ENCODE measurements at regions not wholly inside any gene's neighbourhood (a gene's known extent, or its start where the extent isn't known, plus 50 kb on each side); places are given as distances from the start of the nearest gene placed in this dataset.

- H2BK12ac ChIP-seq (ENCODE audit: low read length) = no peak overlapping the region
- DNase-seq = no peak
- H3K4me1 ChIP-seq (ENCODE audit: control insufficient read depth in 1 of 2, insufficient read depth in 2 of 2, low read length in 2 of 2) = no peaks in the 10 kb centered on the region
- H2AFZ ChIP-seq (ENCODE audit: insufficient read depth, low read length, poor library complexity) = no peak overlapping the region
- H3K4me2 ChIP-seq (ENCODE audit: low read length) = no peak overlapping the region
- no peak overlapping the region for H3K9ac ChIP-seq (ENCODE audit: low read length)
- no peak overlapping the region for H3K4me3 ChIP-seq (ENCODE audit: low read depth, low read length)
- H4K91ac ChIP-seq (ENCODE audit: low read depth, low read length) = no peak overlapping the region
- H3K14ac ChIP-seq (ENCODE audit: low read length) = no peak overlapping the region
- peaks cover 4% of the 10 kb centered on the region for H3K9me3 ChIP-seq (ENCODE audit: insufficient read depth, low read depth, low read length)
- no peak overlapping the region for H3K27ac ChIP-seq (ENCODE audit: low read depth, low read length)
- no peak overlapping the region for H4K12ac ChIP-seq (ENCODE audit: low read depth, low read length)
- WGBS (ENCODE audit: extremely low coverage, insufficient coverage, insufficient read length) = no CpG with 5 or more reads among the region's 2 CpGs
- H3K79me2 ChIP-seq (ENCODE audit: control insufficient read depth, insufficient read depth, low read length, poor library complexity) = no peaks in the 10 kb centered on the region
- no peak overlapping the region for H3K23ac ChIP-seq (ENCODE audit: low read length)
- no peak overlapping the region for H3K18ac ChIP-seq (ENCODE audit: low read length)
- no peak overlapping the region for H2BK5ac ChIP-seq (ENCODE audit: low read depth, low read length, poor library complexity)
- no peaks in the 10 kb centered on the region for H3K27me3 ChIP-seq (ENCODE audit: insufficient read depth, low read length)
- no peak overlapping the region for H2BK120ac ChIP-seq (ENCODE audit: insufficient read depth, low read length, poor library complexity)
- no peak overlapping the region for H4K8ac ChIP-seq (ENCODE audit: low read depth, low read length)
- H3K36me3 ChIP-seq (ENCODE audit: control insufficient read depth in 1 of 2, insufficient read depth in 2 of 2, low read length in 2 of 2) = no peaks in the 10 kb centered on the region
- H2AK5ac ChIP-seq (ENCODE audit: low read length) = no peak overlapping the region
- no peak overlapping the region for H3K4ac ChIP-seq (ENCODE audit: low read depth, low read length)
- no peaks in the 10 kb centered on the region for H3K79me1 ChIP-seq (ENCODE audit: low read length)
These were observed 142.9 kb upstream of the SH3BP4 start for GRCh38 chr2:234808907-234809306.

GRCh38 chr2:234806818-234807217 lies 145.0 kb upstream of the SH3BP4 start:
- Histone ChIP-seq H3K9ac (ENCODE audit: low read length) (no peak overlapping the region), H3K79me1 (ENCODE audit: low read length) (no peaks in the 10 kb centered on the region), H3K4me2 (ENCODE audit: low read length) (no peak overlapping the region), H3K27me3 (ENCODE audit: insufficient read depth, low read length) (no peaks in the 10 kb centered on the region), H4K91ac (ENCODE audit: low read depth, low read length) (no peak overlapping the region), H2BK120ac (ENCODE audit: insufficient read depth, low read length, poor library complexity) (no peak overlapping the region), H2BK5ac (ENCODE audit: low read depth, low read length, poor library complexity) (no peak overlapping the region), H3K14ac (ENCODE audit: low read length) (no peak overlapping the region), H3K27ac (ENCODE audit: low read depth, low read length) (no peak overlapping the region), H3K4me1 (ENCODE audit: control insufficient read depth in 1 of 2, insufficient read depth in 2 of 2, low read length in 2 of 2) (peaks cover 0 to 2% of the 10 kb centered on the region in 2 experiments), H2BK12ac (ENCODE audit: low read length) (no peak overlapping the region), H3K36me3 (ENCODE audit: control insufficient read depth in 1 of 2, insufficient read depth in 2 of 2, low read length in 2 of 2) (no peaks in the 10 kb centered on the region), H3K4ac (ENCODE audit: low read depth, low read length) (no peak overlapping the region), H3K23ac (ENCODE audit: low read length) (no peak overlapping the region), H3K18ac (ENCODE audit: low read length) (no peak overlapping the region), H3K9me3 (ENCODE audit: insufficient read depth, low read depth, low read length) (peaks cover 4% of the 10 kb centered on the region), H3K4me3 (ENCODE audit: low read depth, low read length) (no peak overlapping the region), H3K79me2 (ENCODE audit: control insufficient read depth, insufficient read depth, low read length, poor library complexity) (no peaks in the 10 kb centered on the region), H4K12ac (ENCODE audit: low read depth, low read length) (no peak overlapping the region), H2AK5ac (ENCODE audit: low read length) (no peak overlapping the region), H2AFZ (ENCODE audit: insufficient read depth, low read length, poor library complexity) (no peak overlapping the region), H4K8ac (ENCODE audit: low read depth, low read length) (no peak overlapping the region)
- WGBS (ENCODE audit: extremely low coverage, insufficient coverage, insufficient read length) = no CpG with 5 or more reads among the region's 1 CpG
- no peak for DNase-seq

GRCh38 chr2:234805836-234806235 lies 146.0 kb upstream of the SH3BP4 start:
- Histone ChIP-seq H3K4me2 (ENCODE audit: low read length) (no peak overlapping the region), H3K36me3 (ENCODE audit: control insufficient read depth in 1 of 2, insufficient read depth in 2 of 2, low read length in 2 of 2) (no peaks in the 10 kb centered on the region), H2BK12ac (ENCODE audit: low read length) (no peak overlapping the region), H3K14ac (ENCODE audit: low read length) (no peak overlapping the region), H4K8ac (ENCODE audit: low read depth, low read length) (no peak overlapping the region), H3K23ac (ENCODE audit: low read length) (no peak overlapping the region), H2AK5ac (ENCODE audit: low read length) (no peak overlapping the region), H3K18ac (ENCODE audit: low read length) (no peak overlapping the region), H3K79me1 (ENCODE audit: low read length) (no peaks in the 10 kb centered on the region), H3K4ac (ENCODE audit: low read depth, low read length) (no peak overlapping the region), H3K9me3 (ENCODE audit: insufficient read depth, low read depth, low read length) (peaks cover 6% of the 10 kb centered on the region), H3K4me3 (ENCODE audit: low read depth, low read length) (no peak overlapping the region), H2BK5ac (ENCODE audit: low read depth, low read length, poor library complexity) (no peak overlapping the region), H3K4me1 (ENCODE audit: control insufficient read depth in 1 of 2, insufficient read depth in 2 of 2, low read length in 2 of 2) (peaks cover 0 to 2% of the 10 kb centered on the region in 2 experiments), H2AFZ (ENCODE audit: insufficient read depth, low read length, poor library complexity) (no peak overlapping the region), H4K12ac (ENCODE audit: low read depth, low read length) (no peak overlapping the region), H3K27ac (ENCODE audit: low read depth, low read length) (no peak overlapping the region), H3K27me3 (ENCODE audit: insufficient read depth, low read length) (no peaks in the 10 kb centered on the region), H4K91ac (ENCODE audit: low read depth, low read length) (no peak overlapping the region), H2BK120ac (ENCODE audit: insufficient read depth, low read length, poor library complexity) (no peak overlapping the region), H3K9ac (ENCODE audit: low read length) (no peak overlapping the region), H3K79me2 (ENCODE audit: control insufficient read depth, insufficient read depth, low read length, poor library complexity) (no peaks in the 10 kb centered on the region)
- WGBS (ENCODE audit: extremely low coverage, insufficient coverage, insufficient read length) = no CpG with 5 or more reads among the region's 1 CpG
- DNase-seq = no peak

- H2BK12ac ChIP-seq (ENCODE audit: low read length) = no peak overlapping the region
- WGBS (ENCODE audit: extremely low coverage, insufficient coverage, insufficient read length) = no CpG with 5 or more reads among the region's 1 CpG
- peaks cover 0 to 2% of the 10 kb centered on the region in 2 experiments for H3K4me1 ChIP-seq (ENCODE audit: control insufficient read depth in 1 of 2, insufficient read depth in 2 of 2, low read length in 2 of 2)
- no peak overlapping the region for H3K18ac ChIP-seq (ENCODE audit: low read length)
- DNase-seq = no peak
- no peak overlapping the region for H2AK5ac ChIP-seq (ENCODE audit: low read length)
- no peaks in the 10 kb centered on the region for H3K27me3 ChIP-seq (ENCODE audit: insufficient read depth, low read length)
- H3K79me2 ChIP-seq (ENCODE audit: control insufficient read depth, insufficient read depth, low read length, poor library complexity) = no peaks in the 10 kb centered on the region
- no peak overlapping the region for H2AFZ ChIP-seq (ENCODE audit: insufficient read depth, low read length, poor library complexity)
- H3K27ac ChIP-seq (ENCODE audit: low read depth, low read length) = no peak overlapping the region
- H3K14ac ChIP-seq (ENCODE audit: low read length) = no peak overlapping the region
- no peak overlapping the region for H3K4me2 ChIP-seq (ENCODE audit: low read length)
- H3K4ac ChIP-seq (ENCODE audit: low read depth, low read length) = no peak overlapping the region
- no peak overlapping the region for H4K8ac ChIP-seq (ENCODE audit: low read depth, low read length)
- no peaks in the 10 kb centered on the region for H3K36me3 ChIP-seq (ENCODE audit: control insufficient read depth in 1 of 2, insufficient read depth in 2 of 2, low read length in 2 of 2)
- no peaks in the 10 kb centered on the region for H3K79me1 ChIP-seq (ENCODE audit: low read length)
- no peak overlapping the region for H2BK120ac ChIP-seq (ENCODE audit: insufficient read depth, low read length, poor library complexity)
- H3K23ac ChIP-seq (ENCODE audit: low read length) = no peak overlapping the region
- no peak overlapping the region for H3K4me3 ChIP-seq (ENCODE audit: low read depth, low read length)
- peaks cover 7% of the 10 kb centered on the region for H3K9me3 ChIP-seq (ENCODE audit: insufficient read depth, low read depth, low read length)
- no peak overlapping the region for H3K9ac ChIP-seq (ENCODE audit: low read length)
- no peak overlapping the region for H4K12ac ChIP-seq (ENCODE audit: low read depth, low read length)
- H2BK5ac ChIP-seq (ENCODE audit: low read depth, low read length, poor library complexity) = no peak overlapping the region
- H4K91ac ChIP-seq (ENCODE audit: low read depth, low read length) = no peak overlapping the region
These were observed 147.1 kb upstream of the SH3BP4 start for GRCh38 chr2:234804704-234805103.

All from trophoblast cell (in vitro differentiated cells and primary cell).